ENCODE measurements at regions not wholly inside any gene's neighbourhood (a gene's known extent, or its start where the extent isn't known, plus 50 kb on each side); places are given as distances from the start of the nearest gene placed in this dataset.
"Not testable (repeated sequence)": the region's sequence is repeated elsewhere in the genome, so short reads cannot be mapped to it uniquely, and the experiment has no call there.

DNA sequence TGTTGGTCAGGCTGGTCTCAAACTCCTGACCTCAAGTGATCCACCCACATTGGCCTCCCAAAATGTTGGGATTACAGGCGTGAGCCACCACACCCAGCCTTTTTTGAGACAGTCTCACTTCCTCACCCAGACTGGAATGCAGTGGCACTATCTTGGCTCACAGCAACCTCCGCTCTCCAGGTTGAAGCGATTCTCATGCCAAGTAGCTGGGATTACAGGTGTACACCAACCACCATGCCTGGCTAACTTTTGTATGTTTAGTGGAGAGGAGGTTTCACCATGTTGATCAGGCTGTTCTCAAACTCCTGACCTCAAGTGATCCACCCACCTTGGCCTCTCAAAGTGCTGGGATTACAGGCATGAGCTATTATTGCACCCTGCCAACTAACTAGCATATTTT lies 75.4 kb downstream of the C9orf152 start:
- TF ChIP-seq POLR2AphosphoS5, EP300 (IDR thresholded peaks at IDR 0.05): not testable (repeated sequence)
